ENCODE measurements at regions not wholly inside any gene's neighbourhood (a gene's known extent, or its start where the extent isn't known, plus 50 kb on each side); places are given as distances from the start of the nearest gene placed in this dataset.

DNA sequence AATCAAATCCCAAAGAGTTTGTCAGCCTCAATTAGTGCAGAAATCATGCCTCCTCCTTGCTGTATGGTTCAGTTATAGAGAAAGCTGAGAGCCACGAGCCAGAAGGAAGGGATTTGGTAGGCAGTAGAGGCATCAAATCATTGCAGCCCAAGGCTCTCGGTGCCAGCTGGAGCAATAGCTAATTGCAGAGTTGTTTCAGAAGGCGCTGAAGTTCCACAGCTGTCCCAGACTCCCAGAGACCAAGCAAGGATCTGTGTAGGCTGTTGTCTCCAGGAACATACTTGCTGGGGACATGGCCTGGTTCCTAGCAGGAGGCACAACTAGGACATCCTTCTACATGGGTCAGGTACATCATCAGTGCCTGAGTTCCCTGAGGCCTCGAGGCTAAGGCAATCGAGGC, 80.4 kb upstream of the WSCD2 start:
- no peaks in the 10 kb centered on the region for H3K36me3 ChIP-seq (ENCODE audit: control insufficient read depth in 2 of 3, insufficient read depth in 3 of 3, low read length in 3 of 3)
- Mint-ChIP-seq H3K36me3 (peaks cover 0 to 6% (median 0%) of the 10 kb centered on the region in 5 donors), H3K9me3 (peaks cover 0 to 11% (median 0%) of the 10 kb centered on the region in 11 donors), H3K4me3 (no peak overlapping the region), H3K27ac (no peak overlapping the region), H3K4me1 (peaks cover 3 to 15% (median 10%) of the 10 kb centered on the region in 7 donors), H3K27me3 (peaks cover 20 to 47% (median 30%) of the 10 kb centered on the region in 5 donors)
- no peak overlapping the region for H3K4me3 ChIP-seq (ENCODE audit: low read length)
- intact Hi-C loops (cut with micrococcal nuclease) = no loop called here
- H3K4me1 ChIP-seq (ENCODE audit: control insufficient read depth in 2 of 2, insufficient read depth in 2 of 2, low read length in 2 of 2) = no peaks in the 10 kb centered on the region
- no peaks in the 10 kb centered on the region for H3K27me3 ChIP-seq (ENCODE audit: control insufficient read depth in 2 of 2, insufficient read depth in 2 of 2, low read length in 2 of 2)
- no peak for ATAC-seq
- POLR2A ChIA-PET = no interaction called here
- H3K27ac ChIP-seq (ENCODE audit: low read depth, low read length) = no peak overlapping the region
- no peaks in the 10 kb centered on the region for H3K9me3 ChIP-seq (ENCODE audit: control insufficient read depth in 2 of 3, low read length in 3 of 3)
- DNase-seq = no peak
- CTCF ChIA-PET = no interaction called here

DNA sequence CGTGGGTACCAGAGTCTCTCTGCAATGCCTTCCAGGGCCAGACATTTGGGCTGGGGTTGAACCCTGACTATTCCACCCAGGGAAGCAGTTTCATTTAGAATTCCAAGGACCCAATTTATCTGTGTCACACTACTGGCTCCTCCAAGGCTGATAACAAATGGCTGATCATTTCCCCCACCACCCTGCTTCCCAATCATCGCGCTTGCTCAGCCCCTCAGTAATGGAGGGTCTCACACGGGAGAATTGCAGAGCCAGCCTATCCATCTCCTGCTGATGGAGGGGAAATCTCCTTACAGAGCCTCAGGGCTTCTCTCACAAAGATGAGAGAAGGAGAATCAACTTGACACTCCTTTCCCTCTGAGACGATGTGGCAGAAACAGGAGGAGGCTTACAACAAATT, 78.4 kb upstream of the WSCD2 start:
- Histone ChIP-seq H3K4me1 (ENCODE audit: control insufficient read depth in 2 of 2, insufficient read depth in 2 of 2, low read length in 2 of 2) (no peaks in the 10 kb centered on the region), H3K27ac (ENCODE audit: low read depth, low read length) (no peak overlapping the region), H3K27me3 (ENCODE audit: control insufficient read depth in 2 of 2, insufficient read depth in 2 of 2, low read length in 2 of 2) (no peaks in the 10 kb centered on the region), H3K4me3 (ENCODE audit: low read length) (no peak overlapping the region), H3K36me3 (ENCODE audit: control insufficient read depth in 2 of 3, insufficient read depth in 3 of 3, low read length in 3 of 3) (no peaks in the 10 kb centered on the region), H3K9me3 (ENCODE audit: control insufficient read depth in 2 of 3, low read length in 3 of 3) (no peaks in the 10 kb centered on the region)
- ChIA-PET POLR2A (no interaction called here), CTCF (no interaction called here)
- H3K4me3 Mint-ChIP-seq = no peak overlapping the region
- H3K27me3 Mint-ChIP-seq = peaks cover 20 to 34% (median 27%) of the 10 kb centered on the region in 5 donors
- intact Hi-C loops (cut with micrococcal nuclease) = no loop called here
- peaks cover 0 to 6% (median 0%) of the 10 kb centered on the region in 5 donors for H3K36me3 Mint-ChIP-seq
- ATAC-seq = no peak
- H3K27ac Mint-ChIP-seq = no peak overlapping the region
- H3K4me1 Mint-ChIP-seq = peaks cover 3 to 12% (median 10%) of the 10 kb centered on the region in 7 donors
- no peak for DNase-seq
- H3K9me3 Mint-ChIP-seq = peaks cover 0 to 11% (median 0%) of the 10 kb centered on the region in 11 donors

DNA sequence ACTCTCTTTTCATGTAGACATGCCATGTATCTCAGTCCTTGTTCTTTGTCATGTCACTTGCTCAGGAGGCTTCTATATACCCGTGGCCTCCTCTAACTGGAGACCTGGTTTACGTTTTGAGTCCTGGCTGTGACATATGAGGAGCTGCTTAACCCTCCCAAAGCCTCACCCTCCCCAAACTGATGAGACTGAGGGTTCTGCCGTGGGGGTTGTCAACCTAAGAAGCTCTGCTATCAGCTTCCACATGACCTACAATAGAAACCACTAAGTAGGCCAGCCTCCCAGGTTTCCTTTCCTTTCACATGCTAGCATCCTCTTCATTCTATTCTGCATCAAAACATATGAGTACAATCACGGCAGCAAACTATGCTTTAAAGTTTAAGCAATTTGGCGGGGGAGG, 76.8 kb upstream of the WSCD2 start:
- no peaks in the 10 kb centered on the region for H3K9me3 ChIP-seq (ENCODE audit: control insufficient read depth in 2 of 3, low read length in 3 of 3)
- H3K27ac ChIP-seq (ENCODE audit: low read depth, low read length) = no peak overlapping the region
- Mint-ChIP-seq H3K9me3 (peaks cover 0 to 14% (median 0%) of the 10 kb centered on the region in 11 donors), H3K4me1 (peaks cover 0 to 5% (median under 1%) of the 10 kb centered on the region in 7 donors), H3K36me3 (peaks cover 0 to 6% (median 0%) of the 10 kb centered on the region in 5 donors), H3K27me3 (peaks cover 14 to 40% (median 36%) of the 10 kb centered on the region in 5 donors), H3K4me3 (no peak overlapping the region), H3K27ac (no peak overlapping the region)
- H3K4me3 ChIP-seq (ENCODE audit: low read length) = no peak overlapping the region
- H3K36me3 ChIP-seq (ENCODE audit: control insufficient read depth in 2 of 3, insufficient read depth in 3 of 3, low read length in 3 of 3) = no peaks in the 10 kb centered on the region
- ATAC-seq (no peak), DNase-seq (no peak)
- H3K27me3 ChIP-seq (ENCODE audit: control insufficient read depth in 2 of 2, insufficient read depth in 2 of 2, low read length in 2 of 2) = no peaks in the 10 kb centered on the region
- CTCF ChIA-PET = no interaction called here
- H3K4me1 ChIP-seq (ENCODE audit: control insufficient read depth in 2 of 2, insufficient read depth in 2 of 2, low read length in 2 of 2) = no peaks in the 10 kb centered on the region
- POLR2A ChIA-PET = no interaction called here
- intact Hi-C loops (cut with micrococcal nuclease) = no loop called here

DNA sequence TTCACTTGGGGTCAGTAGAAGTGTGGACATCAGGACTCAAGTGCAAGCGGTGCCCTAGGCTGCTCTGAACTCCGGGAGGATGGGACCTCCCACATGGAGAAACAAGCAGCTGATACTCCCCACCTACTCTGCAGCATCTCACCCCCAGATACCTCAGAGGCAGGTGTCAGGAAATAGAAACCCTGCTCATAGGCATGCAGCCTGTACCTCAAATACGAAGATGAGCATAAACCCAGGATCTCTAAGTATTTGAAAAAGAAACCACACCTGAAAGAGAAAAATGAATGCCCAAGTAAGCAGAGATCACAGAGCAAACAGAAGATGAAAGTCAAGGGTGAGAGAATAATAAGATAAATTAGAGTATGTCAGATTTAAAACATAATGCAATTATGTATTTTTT, 75.6 kb upstream of the WSCD2 start:
- POLR2A ChIA-PET = no interaction called here
- H3K4me3 Mint-ChIP-seq = no peak overlapping the region
- H3K27ac Mint-ChIP-seq = no peak overlapping the region
- Histone ChIP-seq H3K9me3 (ENCODE audit: control insufficient read depth in 2 of 3, low read length in 3 of 3) (no peaks in the 10 kb centered on the region), H3K4me1 (ENCODE audit: control insufficient read depth in 2 of 2, insufficient read depth in 2 of 2, low read length in 2 of 2) (no peaks in the 10 kb centered on the region), H3K27ac (ENCODE audit: low read depth, low read length) (no peak overlapping the region), H3K4me3 (ENCODE audit: low read length) (no peak overlapping the region), H3K36me3 (ENCODE audit: control insufficient read depth in 2 of 3, insufficient read depth in 3 of 3, low read length in 3 of 3) (no peaks in the 10 kb centered on the region), H3K27me3 (ENCODE audit: control insufficient read depth in 2 of 2, insufficient read depth in 2 of 2, low read length in 2 of 2) (no peaks in the 10 kb centered on the region)
- peaks cover 0 to 1% (median 0%) of the 10 kb centered on the region in 7 donors for H3K4me1 Mint-ChIP-seq
- H3K9me3 Mint-ChIP-seq = peaks cover 0 to 9% (median 0%) of the 10 kb centered on the region in 11 donors
- DNase-seq = no peak
- H3K27me3 Mint-ChIP-seq = peaks cover 7 to 40% (median 38%) of the 10 kb centered on the region in 5 donors
- intact Hi-C loops (cut with micrococcal nuclease) = no loop called here
- CTCF ChIA-PET = no interaction called here
- H3K36me3 Mint-ChIP-seq = peaks cover 0 to 6% (median 0%) of the 10 kb centered on the region in 5 donors
- ATAC-seq = no peak

DNA sequence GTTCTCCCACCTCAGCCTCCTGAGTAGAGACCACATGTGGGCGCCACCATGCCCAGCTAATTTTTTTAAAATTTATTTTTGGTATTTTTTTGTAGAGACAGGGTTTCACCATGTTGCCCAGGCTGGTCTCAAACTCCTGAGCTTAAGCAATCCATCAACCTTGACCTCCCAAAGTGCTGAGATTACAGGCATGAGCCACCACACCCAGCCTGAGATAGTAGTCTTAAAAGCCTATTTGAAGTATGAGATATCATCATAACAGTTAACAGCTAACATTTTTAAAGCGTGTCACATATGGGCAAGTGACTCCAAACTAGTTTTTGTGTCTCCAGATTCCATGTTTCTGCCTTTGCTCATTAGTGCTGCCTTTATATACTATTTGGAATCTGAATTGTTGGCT, 74.6 kb upstream of the WSCD2 start:
- Histone ChIP-seq H3K36me3 (ENCODE audit: control insufficient read depth in 2 of 3, insufficient read depth in 3 of 3, low read length in 3 of 3) (no peaks in the 10 kb centered on the region), H3K27ac (ENCODE audit: low read depth, low read length) (no peak overlapping the region), H3K9me3 (ENCODE audit: control insufficient read depth in 2 of 3, low read length in 3 of 3) (no peaks in the 10 kb centered on the region), H3K4me1 (ENCODE audit: control insufficient read depth in 2 of 2, insufficient read depth in 2 of 2, low read length in 2 of 2) (no peaks in the 10 kb centered on the region), H3K27me3 (ENCODE audit: control insufficient read depth in 2 of 2, insufficient read depth in 2 of 2, low read length in 2 of 2) (no peaks in the 10 kb centered on the region), H3K4me3 (ENCODE audit: low read length) (no peak overlapping the region)
- DNase-seq = no peak
- Mint-ChIP-seq H3K4me1 (peaks cover 0 to 1% (median 0%) of the 10 kb centered on the region in 7 donors), H3K4me3 (no peak overlapping the region), H3K9me3 (peaks cover 0 to 9% (median 0%) of the 10 kb centered on the region in 11 donors), H3K27ac (no peak overlapping the region), H3K27me3 (peaks cover 7 to 40% (median 38%) of the 10 kb centered on the region in 5 donors), H3K36me3 (peaks cover 0 to 6% (median 0%) of the 10 kb centered on the region in 5 donors)
- CTCF ChIA-PET = no interaction called here
- intact Hi-C loops (cut with micrococcal nuclease) = no loop called here
- ATAC-seq = no peak
- POLR2A ChIA-PET = no interaction called here

DNA sequence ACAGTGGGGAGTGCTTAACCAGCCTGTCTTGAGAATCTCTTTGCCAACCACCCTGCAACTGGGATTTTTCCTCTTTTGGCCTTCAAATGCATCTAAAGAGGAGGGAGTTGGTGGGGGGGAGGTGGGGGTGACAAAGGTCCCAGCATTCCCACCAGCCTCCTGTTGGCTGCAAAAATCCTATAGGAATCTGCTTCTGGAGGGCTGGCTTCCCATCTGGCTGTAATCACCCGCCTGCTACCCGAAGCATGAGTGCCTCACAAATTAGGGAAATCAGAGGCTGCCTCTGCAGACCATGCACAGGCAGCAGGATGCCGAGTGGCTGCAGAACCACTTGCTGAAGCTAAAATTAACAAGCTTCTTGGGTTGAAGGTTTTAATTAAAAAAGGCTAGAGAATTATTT, 73.9 kb upstream of the WSCD2 start:
- intact Hi-C loops (cut with micrococcal nuclease) = no loop called here
- H3K27ac Mint-ChIP-seq = no peak overlapping the region
- no peak overlapping the region for H3K4me3 Mint-ChIP-seq
- Histone ChIP-seq H3K27ac (ENCODE audit: low read depth, low read length) (no peak overlapping the region), H3K4me3 (ENCODE audit: low read length) (no peak overlapping the region), H3K4me1 (ENCODE audit: control insufficient read depth in 2 of 2, insufficient read depth in 2 of 2, low read length in 2 of 2) (no peaks in the 10 kb centered on the region), H3K9me3 (ENCODE audit: control insufficient read depth in 2 of 3, low read length in 3 of 3) (no peaks in the 10 kb centered on the region), H3K27me3 (ENCODE audit: control insufficient read depth in 2 of 2, insufficient read depth in 2 of 2, low read length in 2 of 2) (no peaks in the 10 kb centered on the region), H3K36me3 (ENCODE audit: control insufficient read depth in 2 of 3, insufficient read depth in 3 of 3, low read length in 3 of 3) (no peaks in the 10 kb centered on the region)
- DNase-seq (no peak), ATAC-seq (no peak)
- ChIA-PET POLR2A (no interaction called here), CTCF (no interaction called here)
- H3K36me3 Mint-ChIP-seq = peaks cover 0 to 6% (median 0%) of the 10 kb centered on the region in 5 donors
- peaks cover 0 to 1% (median 0%) of the 10 kb centered on the region in 7 donors for H3K4me1 Mint-ChIP-seq
- peaks cover 7 to 39% (median 37%) of the 10 kb centered on the region in 5 donors for H3K27me3 Mint-ChIP-seq
- H3K9me3 Mint-ChIP-seq = peaks cover 0 to 9% (median 0%) of the 10 kb centered on the region in 11 donors

DNA sequence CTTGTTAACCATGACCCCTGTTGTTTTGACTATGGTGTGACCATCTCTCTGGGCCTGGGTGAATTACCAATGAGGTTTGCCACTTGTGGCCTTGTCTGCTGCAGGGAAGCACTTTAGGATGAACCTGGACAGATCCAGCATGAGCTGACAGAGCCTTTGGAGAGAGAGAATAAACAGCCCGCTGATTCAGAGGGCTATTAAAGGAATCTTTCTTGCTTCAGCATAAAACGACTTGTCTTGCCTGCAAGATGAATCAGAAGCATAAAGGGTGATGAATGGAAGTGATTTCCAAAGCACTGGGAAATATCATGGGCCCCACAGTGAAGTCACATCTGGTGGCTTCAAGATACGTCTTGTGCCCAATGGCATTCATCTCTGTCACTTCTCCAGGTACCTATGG, 69.0 kb upstream of the WSCD2 start:
- Mint-ChIP-seq H3K27ac (no peak overlapping the region), H3K4me1 (no peaks in the 10 kb centered on the region), H3K4me3 (no peak overlapping the region), H3K36me3 (no peaks in the 10 kb centered on the region), H3K27me3 (peaks cover 3 to 43% (median 30%) of the 10 kb centered on the region in 5 donors), H3K9me3 (peaks cover 0 to 10% (median 0%) of the 10 kb centered on the region in 11 donors)
- ChIA-PET CTCF (no interaction called here), POLR2A (no interaction called here)
- no peak overlapping the region for H3K27ac ChIP-seq (ENCODE audit: low read depth, low read length)
- ATAC-seq (no peak), DNase-seq (no peak)
- H3K4me1 ChIP-seq (ENCODE audit: control insufficient read depth in 2 of 2, insufficient read depth in 2 of 2, low read length in 2 of 2) = no peaks in the 10 kb centered on the region
- intact Hi-C loops (cut with micrococcal nuclease) = no loop called here
- H3K9me3 ChIP-seq (ENCODE audit: control insufficient read depth in 2 of 3, low read length in 3 of 3) = no peaks in the 10 kb centered on the region
- H3K4me3 ChIP-seq (ENCODE audit: low read length) = no peak overlapping the region
- H3K27me3 ChIP-seq (ENCODE audit: control insufficient read depth in 2 of 2, insufficient read depth in 2 of 2, low read length in 2 of 2) = no peaks in the 10 kb centered on the region
- H3K36me3 ChIP-seq (ENCODE audit: control insufficient read depth in 2 of 3, insufficient read depth in 3 of 3, low read length in 3 of 3) = no peaks in the 10 kb centered on the region

All from naive thymus-derived CD4-positive, alpha-beta T cell (primary cell).